ENCODE measurements at regions not wholly inside any gene's neighbourhood (a gene's known extent, or its start where the extent isn't known, plus 50 kb on each side); places are given as distances from the start of the nearest gene placed in this dataset.

GRCh38 chr2:2874341-2874740, 503.3 kb downstream of the EIPR1 start (continued):
- TF ChIP-seq MAX (IDR thresholded peaks at IDR 0.05; ENCODE audit: low read depth) (no peak), CHD2 (IDR thresholded peaks at IDR 0.05; ENCODE audit: low read length, partially characterized antibody) (no peak)

GRCh38 chr2:2873450-2873811, 504.2 kb downstream of the EIPR1 start:
- Histone ChIP-seq H3K27me3 (ENCODE audit: insufficient read depth) (no peaks in the 10 kb centered on the region), H4K20me1 (ENCODE audit: insufficient read depth) (no peaks in the 10 kb centered on the region), H3K9ac (no peak overlapping the region), H2AFZ (ENCODE audit: low read depth) (no peak overlapping the region), H3K36me3 (replicated peaks in 1 of 2; ENCODE audit: control insufficient read depth in 1 of 2, insufficient read depth in 2 of 2, low read length in 1 of 2) (no peaks in the 10 kb centered on the region), H3K4me3 (ENCODE audit: low read depth in 2 of 2, low read length in 1 of 2) (no peak overlapping the region), H3K4me1 (ENCODE audit: control insufficient read depth in 1 of 2, insufficient read depth in 2 of 2, low read depth in 1 of 2, low read length in 1 of 2) (peaks cover 0 to 41% of the 10 kb centered on the region in 2 experiments; a peak in 2 of 4 replicates), H3K9me3 (no peaks in the 10 kb centered on the region), H3K27ac (ENCODE audit: low read depth in 2 of 2, low read length in 1 of 2) (no peak overlapping the region), H3K9me2 (no peaks in the 10 kb centered on the region), H3K4me2 (no peak overlapping the region), H3K79me2 (ENCODE audit: insufficient read depth) (no peaks in the 10 kb centered on the region), H3F3A (replicated peaks; ENCODE audit: insufficient read depth) (no peaks in the 10 kb centered on the region)
- CTCF ChIA-PET = no interaction called here
- 45% methylated on average over 7 of the region's 7 CpGs for WGBS (ENCODE audit: low lambda C conversion rate)
- POLR2A ChIA-PET = no interaction called here
- no peak for DNase-seq
- TF ChIP-seq, protein P1, sequence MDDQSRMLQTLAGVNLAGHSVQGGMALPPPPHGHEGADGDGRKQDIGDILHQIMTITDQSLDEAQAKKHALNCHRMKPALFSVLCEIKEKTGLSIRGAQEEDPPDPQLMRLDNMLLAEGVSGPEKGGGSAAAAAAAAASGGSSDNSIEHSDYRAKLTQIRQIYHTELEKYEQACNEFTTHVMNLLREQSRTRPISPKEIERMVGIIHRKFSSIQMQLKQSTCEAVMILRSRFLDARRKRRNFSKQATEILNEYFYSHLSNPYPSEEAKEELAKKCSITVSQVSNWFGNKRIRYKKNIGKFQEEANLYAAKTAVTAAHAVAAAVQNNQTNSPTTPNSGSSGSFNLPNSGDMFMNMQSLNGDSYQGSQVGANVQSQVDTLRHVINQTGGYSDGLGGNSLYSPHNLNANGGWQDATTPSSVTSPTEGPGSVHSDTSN (IDR thresholded peaks at IDR 0.05) = no peak
- TF ChIP-seq NRF1 (IDR thresholded peaks at IDR 0.05; ENCODE audit: low read depth, low read length) = no peak
- TF ChIP-seq RCOR1 (IDR thresholded peaks at IDR 0.05; ENCODE audit: low read length) = no peak
- no peak for TF ChIP-seq USF1 (IDR thresholded peaks at IDR 0.05; ENCODE audit: borderline replicate concordance, low read depth)
- TF ChIP-seq, protein P2, sequence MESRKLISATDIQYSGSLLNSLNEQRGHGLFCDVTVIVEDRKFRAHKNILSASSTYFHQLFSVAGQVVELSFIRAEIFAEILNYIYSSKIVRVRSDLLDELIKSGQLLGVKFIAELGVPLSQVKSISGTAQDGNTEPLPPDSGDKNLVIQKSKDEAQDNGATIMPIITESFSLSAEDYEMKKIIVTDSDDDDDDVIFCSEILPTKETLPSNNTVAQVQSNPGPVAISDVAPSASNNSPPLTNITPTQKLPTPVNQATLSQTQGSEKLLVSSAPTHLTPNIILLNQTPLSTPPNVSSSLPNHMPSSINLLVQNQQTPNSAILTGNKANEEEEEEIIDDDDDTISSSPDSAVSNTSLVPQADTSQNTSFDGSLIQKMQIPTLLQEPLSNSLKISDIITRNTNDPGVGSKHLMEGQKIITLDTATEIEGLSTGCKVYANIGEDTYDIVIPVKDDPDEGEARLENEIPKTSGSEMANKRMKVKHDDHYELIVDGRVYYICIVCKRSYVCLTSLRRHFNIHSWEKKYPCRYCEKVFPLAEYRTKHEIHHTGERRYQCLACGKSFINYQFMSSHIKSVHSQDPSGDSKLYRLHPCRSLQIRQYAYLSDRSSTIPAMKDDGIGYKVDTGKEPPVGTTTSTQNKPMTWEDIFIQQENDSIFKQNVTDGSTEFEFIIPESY (IDR thresholded peaks at IDR 0.05; ENCODE audit: borderline replicate concordance, low read depth) = no peak
- no peak for TF ChIP-seq SMC3 (IDR thresholded peaks at IDR 0.05; ENCODE audit: low read depth, low read length)
- no peak for TF ChIP-seq CTCF (IDR thresholded peaks at IDR 0.05)
- TF ChIP-seq EZH2phosphoT487 (IDR thresholded peaks at IDR 0.05; ENCODE audit: borderline replicate concordance, low read depth) = no peak
